Posterior cingulate gyrus (tissue), 11 donors: ENCODE measurements at regions not wholly inside any gene's neighbourhood (a gene's known extent, or its start where the extent isn't known, plus 50 kb on each side); places are given as distances from the start of the nearest gene placed in this dataset.
"Not testable (repeated sequence)": the region's sequence is repeated elsewhere in the genome, so short reads cannot be mapped to it uniquely, and the experiment has no call there.

Experiments used
- DNase-seq, 10 donors: peaks; one replicate each; pipeline versions ENCODE4 v3.0.0 to v3.0.0-alpha.2; 2020 to 2021; ENCODE audit warnings: mixed read lengths in 3 of 10
- intact Hi-C: fragments of 100-400 bp; cut with DNase I; formaldehyde crosslinking; loops from one replicate; pipeline ENCODE4 v1.15.1; 2023

GRCh38 chr5:87705876-87706275 is 293.1 kb upstream of the CCNH start:
- intact Hi-C loops = no loop called here
- no peak for DNase-seq

DNA sequence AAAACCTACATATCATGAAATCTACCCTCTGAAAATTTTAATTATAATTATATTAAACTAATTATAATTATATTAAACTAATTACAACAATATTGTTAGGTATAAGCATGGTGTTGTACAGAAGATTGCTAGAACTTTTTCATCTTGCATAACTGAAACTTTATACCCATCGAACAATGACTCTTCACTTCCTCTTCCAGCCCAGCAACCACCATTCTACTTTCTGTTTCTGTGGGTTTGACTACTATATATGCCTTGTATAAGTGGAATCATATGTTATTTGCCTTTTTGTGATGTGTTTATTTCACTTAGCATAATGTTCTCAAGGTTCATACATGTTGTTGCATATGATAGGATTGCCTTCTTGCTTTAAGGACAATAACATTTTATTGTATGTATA is 274.2 kb upstream of the CCNH start:
- no peak for DNase-seq
- intact Hi-C loops = no loop called here

DNA sequence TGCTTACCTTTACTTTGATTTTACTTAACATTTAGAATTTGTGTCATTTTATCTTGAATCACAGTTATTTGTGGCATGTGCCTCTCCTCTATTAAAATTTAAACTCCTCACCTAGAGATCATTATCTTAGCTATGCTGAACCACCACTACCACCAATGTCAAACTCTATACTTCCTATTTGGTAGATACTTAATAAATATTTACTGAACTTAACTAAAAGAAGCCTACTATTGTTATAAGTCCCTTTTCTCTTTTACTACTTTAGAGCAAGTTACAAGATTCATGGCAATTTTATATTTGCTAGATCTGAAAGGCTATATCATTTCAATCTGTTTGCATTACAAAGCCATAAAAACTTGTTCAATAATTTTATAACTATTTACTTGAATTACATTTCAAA is 273.3 kb upstream of the CCNH start:
- DNase-seq = no peak
- intact Hi-C loops = no loop called here

DNA sequence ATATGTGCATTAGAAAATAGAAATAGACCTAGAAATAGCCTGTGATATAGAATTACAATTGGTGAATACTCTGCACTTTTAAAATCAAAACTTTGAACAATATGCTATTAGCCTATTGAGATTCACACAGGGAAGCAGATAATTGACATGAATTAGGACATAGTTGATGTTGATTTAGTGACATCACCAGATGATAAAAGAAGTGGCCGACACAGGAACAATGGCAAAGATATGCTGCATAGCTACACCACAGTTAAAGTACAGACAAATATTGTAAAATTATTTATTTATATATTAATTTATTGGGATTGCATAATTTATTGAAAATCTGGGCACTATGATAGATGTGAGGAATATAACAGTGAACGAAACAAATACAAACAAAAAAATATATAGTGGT is 261.5 kb upstream of the CCNH start:
- intact Hi-C loops = no loop called here
- DNase-seq = no peak

- no peak for DNase-seq
- intact Hi-C loops = no loop called here
These were observed 258.4 kb upstream of the CCNH start for GRCh38 chr5:87671146-87671545.

DNA sequence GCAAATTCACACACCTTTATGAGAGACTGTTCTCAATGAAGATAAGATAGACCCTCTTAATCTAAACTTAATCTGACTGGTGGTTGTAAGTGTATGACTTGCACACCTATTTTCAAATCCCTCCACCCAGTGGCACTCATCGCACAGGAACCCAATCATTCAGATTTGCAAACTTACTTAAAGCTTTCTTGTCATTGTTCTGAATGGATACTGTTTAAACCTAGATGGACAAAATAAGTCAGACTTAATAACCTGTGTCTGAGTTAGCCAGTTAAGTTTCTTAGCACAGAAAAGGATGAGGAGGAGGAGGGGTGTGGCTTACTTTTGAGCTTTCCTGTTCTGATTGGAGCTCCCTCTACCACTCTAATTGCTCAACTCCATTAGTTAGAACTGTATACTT is 252.4 kb upstream of the CCNH start:
- intact Hi-C loops = no loop called here
- DNase-seq = no peak

DNA sequence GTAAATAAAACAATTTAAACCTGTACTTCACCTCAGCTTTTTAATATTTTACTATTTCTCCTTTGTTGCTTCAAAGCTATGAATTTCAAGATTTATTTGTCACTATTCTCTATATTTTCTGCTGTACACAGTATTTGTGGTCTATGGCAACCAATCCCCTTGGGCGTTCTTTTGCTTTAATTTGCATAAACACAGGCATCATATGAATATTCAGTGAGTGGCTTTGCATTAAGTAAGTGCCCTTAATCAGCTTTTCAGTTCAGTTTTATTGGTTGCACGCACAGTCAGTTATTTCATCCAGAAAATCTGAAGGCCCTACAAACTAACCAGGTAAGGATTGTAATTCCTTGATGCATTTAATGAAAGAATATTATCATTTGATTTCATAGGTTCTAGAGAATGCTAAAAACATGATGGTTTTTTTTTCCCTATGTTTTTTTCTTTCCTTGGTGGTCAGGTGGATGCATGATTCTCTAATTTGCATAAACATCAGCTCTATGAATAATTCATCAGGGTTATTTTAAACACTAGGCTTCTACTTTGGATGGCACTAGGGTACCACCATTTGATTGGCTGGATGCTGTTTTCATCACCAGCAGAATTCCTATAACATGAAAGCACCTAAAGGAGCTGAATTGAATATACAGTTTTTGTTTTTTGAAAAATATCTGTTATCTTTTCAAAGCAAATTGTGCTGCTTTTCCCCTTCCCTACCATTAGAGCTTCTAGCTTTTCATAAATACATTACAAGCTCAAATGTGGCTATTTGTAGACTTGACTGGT is 249.2 kb upstream of the CCNH start:
- DNase-seq = no peak
- intact Hi-C loops = no loop called here

DNA sequence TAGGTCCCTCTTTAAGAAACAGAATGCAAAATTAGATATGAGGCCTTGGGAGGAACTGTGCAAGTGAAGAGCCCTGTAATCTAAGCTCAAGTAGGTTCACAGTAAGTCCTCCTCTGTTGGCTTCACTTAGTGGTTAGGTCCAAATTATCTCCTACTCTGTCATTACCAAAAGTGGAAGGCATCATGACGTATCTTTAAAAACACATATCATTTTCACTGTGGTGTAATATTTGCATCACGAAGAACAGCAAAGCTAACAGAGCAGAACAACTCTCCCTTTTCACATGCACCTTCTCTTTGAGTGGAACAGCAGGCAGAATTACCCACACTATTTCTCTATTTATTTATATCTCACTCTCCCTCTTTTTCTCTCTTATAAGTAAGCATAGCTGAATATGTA is 240.5 kb upstream of the CCNH start:
- no peak for DNase-seq
- intact Hi-C loops = no loop called here

GRCh38 chr5:87650284-87650683 is 237.6 kb upstream of the CCNH start:
- no peak for DNase-seq
- intact Hi-C loops = no loop called here

GRCh38 chr5:87649455-87649854 is 236.7 kb upstream of the CCNH start:
- intact Hi-C loops = no loop called here
- DNase-seq = no peak

DNA sequence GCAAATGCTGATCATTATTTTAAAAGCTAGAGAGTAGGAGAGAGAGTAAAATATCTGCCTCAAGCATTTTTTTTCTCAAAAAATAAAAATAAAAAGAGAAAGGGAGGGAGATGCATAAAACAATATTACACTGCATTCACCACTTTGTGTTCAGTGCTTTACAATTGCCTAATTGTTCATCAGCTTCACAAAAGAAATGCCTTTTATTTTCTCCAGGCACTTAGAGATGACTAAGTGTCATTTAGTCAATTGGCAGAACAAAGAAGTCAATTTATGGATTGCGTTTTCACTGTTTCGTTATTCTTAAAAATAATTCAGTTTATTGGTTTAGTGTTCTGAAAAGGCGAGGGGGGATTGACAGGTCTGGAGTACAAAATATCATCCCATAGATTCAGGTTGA is 232.5 kb upstream of the CCNH start:
- intact Hi-C loops = no loop called here
- DNase-seq = no peak

GRCh38 chr5:87640902-87641301 is 228.2 kb upstream of the CCNH start:
- intact Hi-C loops = no loop called here
- no peak for DNase-seq

GRCh38 chr5:87627363-87627762 is 214.6 kb upstream of the CCNH start:
- no peak for DNase-seq
- intact Hi-C loops = no loop called here

GRCh38 chr5:87608385-87608784 is 195.7 kb upstream of the CCNH start:
- DNase-seq = no peak
- intact Hi-C loops = no loop called here

DNA sequence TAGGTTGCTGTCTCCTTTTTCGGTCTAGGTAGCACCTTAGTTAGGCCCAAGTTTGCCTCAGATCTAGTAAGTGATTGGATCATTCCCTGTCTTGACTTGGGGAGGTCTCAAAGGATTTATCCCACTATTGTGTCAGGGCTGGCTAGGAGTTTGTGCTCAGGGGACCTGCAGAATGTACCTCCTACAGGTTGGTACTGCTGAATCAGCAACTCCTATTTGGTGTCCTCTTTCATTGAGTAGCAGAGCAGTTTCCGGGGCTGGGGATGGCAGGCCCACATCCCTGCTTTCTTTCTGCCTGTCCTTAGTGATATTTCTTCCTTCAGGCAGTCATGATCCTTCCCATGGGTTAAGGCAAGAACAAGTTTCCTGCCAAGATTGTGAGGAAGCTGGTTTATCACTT is 192.9 kb upstream of the CCNH start:
- no peak for DNase-seq
- intact Hi-C loops = no loop called here

DNA sequence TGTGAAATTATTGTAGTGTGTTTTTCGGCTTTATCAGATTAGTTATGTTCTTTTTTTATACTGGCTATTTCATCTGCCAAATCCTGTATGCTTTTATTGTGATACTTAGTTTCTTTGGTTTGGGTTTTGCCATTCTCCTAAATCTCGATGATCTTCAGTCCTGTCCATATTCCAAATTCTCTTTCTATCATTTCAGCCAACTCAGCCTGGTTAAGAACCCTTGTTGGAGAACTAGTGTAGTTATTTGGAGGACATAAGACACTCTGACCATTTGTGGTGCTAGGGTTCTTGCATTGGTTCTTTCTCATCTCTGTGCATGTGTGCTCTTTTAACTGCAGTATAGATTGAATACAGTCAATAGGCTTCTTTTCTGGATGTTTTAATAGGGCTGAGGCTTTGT is 187.0 kb upstream of the CCNH start:
- intact Hi-C loops = no loop called here
- no peak for DNase-seq

GRCh38 chr5:87598460-87598859 is 185.7 kb upstream of the CCNH start:
- DNase-seq = no peak
- intact Hi-C loops = no loop called here

DNA sequence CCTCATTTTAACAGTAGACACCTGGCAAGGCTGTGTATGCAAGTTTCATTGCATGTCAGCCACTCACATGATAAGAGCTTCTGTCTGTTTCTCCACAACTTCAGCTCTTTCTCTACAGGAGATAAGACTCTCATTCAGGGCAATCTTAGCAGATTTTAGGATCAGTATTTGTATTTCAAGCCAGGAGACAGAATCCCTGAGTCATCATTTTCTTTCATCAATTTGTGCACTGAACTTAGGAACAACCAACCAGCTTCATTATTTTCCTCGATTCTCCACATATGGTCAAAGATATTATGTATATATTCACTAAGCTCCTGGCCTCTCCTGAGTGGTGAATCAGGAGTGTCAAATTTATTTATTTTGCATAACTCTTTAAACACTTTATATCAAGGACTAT is 181.8 kb upstream of the CCNH start:
- intact Hi-C loops = no loop called here
- DNase-seq = no peak

GRCh38 chr5:87589587-87589986 is 176.9 kb upstream of the CCNH start:
- intact Hi-C loops = no loop called here

GRCh38 chr5:87588316-87588715 is 175.6 kb upstream of the CCNH start:
- intact Hi-C loops = no loop called here
- DNase-seq = peak in 1 of 10 donors; percentile 17

More at GRCh38 chr5:87589587-87589986, 176.9 kb upstream of the CCNH start:
- DNase-seq = no peak

DNA sequence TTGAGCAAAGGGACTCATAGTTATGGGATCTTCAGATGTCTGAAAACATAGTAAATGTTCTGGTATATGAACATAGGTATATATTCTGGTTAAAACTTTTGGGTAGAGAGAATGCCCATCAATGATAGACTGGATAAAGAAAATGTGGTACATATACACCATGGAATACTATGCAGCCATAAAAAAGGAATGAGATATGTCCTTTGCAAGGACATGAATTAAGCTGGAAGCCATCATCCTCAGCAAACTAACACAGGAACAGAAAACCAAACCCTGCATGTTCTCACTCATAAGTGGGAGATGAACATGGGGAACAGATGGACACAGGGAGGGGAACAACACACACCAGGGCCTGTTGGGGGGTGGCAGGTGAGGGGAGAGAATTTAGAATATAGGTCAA is 171.0 kb upstream of the CCNH start:
- intact Hi-C loops, DNase-seq: not testable (repeated sequence)

- intact Hi-C loops = no loop called here
These were observed 169.4 kb upstream of the CCNH start for GRCh38 chr5:87582149-87582548.

GRCh38 chr5:87581661-87582060 is 168.9 kb upstream of the CCNH start:
- intact Hi-C loops = no loop called here
- no peak for DNase-seq

More at GRCh38 chr5:87582149-87582548, 169.4 kb upstream of the CCNH start:
- DNase-seq = no peak
